ENCODE measurements at regions not wholly inside any gene's neighbourhood (a gene's known extent, or its start where the extent isn't known, plus 50 kb on each side); places are given as distances from the start of the nearest gene placed in this dataset.
"Not testable (repeated sequence)": the region's sequence is repeated elsewhere in the genome, so short reads cannot be mapped to it uniquely, and the experiment has no call there.

GRCh38 chr5:96292582-96293247 lies 140.3 kb downstream of the PCSK1 start:
- DNase-seq (no peak), ATAC-seq (ENCODE audit: poor library complexity) (no peak)
- Histone ChIP-seq H3K9me3 (ENCODE audit: control insufficient read depth in 1 of 2, insufficient read depth in 1 of 2, low read length in 2 of 2) (no peaks in the 10 kb centered on the region), H3K27ac (ENCODE audit: low read depth in 1 of 2, low read length in 2 of 2) (no peak overlapping the region), H3K4me3 (ENCODE audit: low read length) (no peak overlapping the region), H3K27me3 (ENCODE audit: control insufficient read depth in 1 of 2, insufficient read depth in 2 of 2, low read length in 2 of 2) (no peaks in the 10 kb centered on the region), H3K36me3 (ENCODE audit: insufficient read depth, low read length) (no peaks in the 10 kb centered on the region), H3K4me1 (ENCODE audit: insufficient read depth, low read length) (no peaks in the 10 kb centered on the region)
- H3K4me3 Mint-ChIP-seq, result no peak overlapping the region
- H3K9me3 Mint-ChIP-seq, result peaks cover 4% of the 10 kb centered on the region
- ChIA-PET CTCF (no interaction called here), POLR2A (no interaction called here)
- H3K36me3 Mint-ChIP-seq (ENCODE audit: low read depth), result no peaks in the 10 kb centered on the region
- H3K27ac Mint-ChIP-seq, result no peak overlapping the region
- H3K4me1 Mint-ChIP-seq (ENCODE audit: low read depth), result no peaks in the 10 kb centered on the region
- peaks cover 23% of the 10 kb centered on the region for H3K27me3 Mint-ChIP-seq
- intact Hi-C loops (cut with DNase I, micrococcal nuclease), result no loop called here
- no peak for TF ChIP-seq CTCF (IDR thresholded peaks at IDR 0.05)

DNA sequence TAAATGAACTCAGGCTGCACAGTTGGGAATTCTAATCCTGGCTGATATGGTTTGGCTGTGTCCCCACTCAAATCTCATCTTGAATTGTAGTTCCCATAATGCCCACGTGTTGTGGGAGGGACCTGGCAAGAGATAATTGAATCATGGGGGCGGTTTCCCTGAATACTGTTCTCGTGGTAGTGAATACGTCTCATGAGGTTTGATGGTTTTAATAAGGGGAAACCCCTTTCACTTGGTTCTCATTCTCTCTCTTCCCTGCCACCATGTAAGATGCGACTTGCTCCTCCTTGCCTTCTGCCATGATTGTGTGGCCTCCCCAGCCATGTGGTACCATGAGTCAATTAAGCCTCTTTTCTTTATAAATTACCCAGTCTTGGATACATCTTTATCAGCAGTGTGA lies 143.8 kb downstream of the PCSK1 start:
- H3K4me1 ChIP-seq (ENCODE audit: insufficient read depth, low read length); CTCF ChIA-PET; DNase-seq; H3K4me3 ChIP-seq (ENCODE audit: low read length); H3K4me3 Mint-ChIP-seq; H3K9me3 ChIP-seq (ENCODE audit: control insufficient read depth in 1 of 2, insufficient read depth in 1 of 2, low read length in 2 of 2); H3K36me3 ChIP-seq (ENCODE audit: insufficient read depth, low read length); H3K9me3 Mint-ChIP-seq; H3K27me3 ChIP-seq (ENCODE audit: control insufficient read depth in 1 of 2, insufficient read depth in 2 of 2, low read length in 2 of 2); H3K4me1 Mint-ChIP-seq (ENCODE audit: low read depth); H3K36me3 Mint-ChIP-seq (ENCODE audit: low read depth); intact Hi-C loops (cut with DNase I, micrococcal nuclease); H3K27ac ChIP-seq (ENCODE audit: low read depth in 1 of 2, low read length in 2 of 2); ATAC-seq (ENCODE audit: poor library complexity); H3K27ac Mint-ChIP-seq; POLR2A ChIA-PET: not testable (repeated sequence)
- H3K27me3 Mint-ChIP-seq, result peaks cover 40% of the 10 kb centered on the region

DNA sequence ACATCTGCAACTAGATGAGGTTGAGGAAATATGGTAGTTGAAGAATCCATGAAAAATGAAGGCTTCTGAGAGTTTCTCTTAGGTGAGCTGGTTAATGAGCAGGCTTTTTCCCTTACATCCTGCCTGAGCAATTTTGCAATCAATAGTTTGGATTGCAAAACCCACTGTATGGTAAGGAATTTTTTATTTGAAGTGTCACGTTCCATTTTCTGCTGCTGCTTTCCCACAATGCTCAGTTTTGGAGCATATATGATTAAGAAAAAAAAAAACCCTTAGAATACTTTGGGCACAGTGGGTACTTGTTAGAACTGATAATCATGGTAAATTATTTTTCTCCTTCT lies 144.2 kb downstream of the PCSK1 start:
- POLR2A ChIA-PET, result no interaction called here
- no peak overlapping the region for H3K27ac ChIP-seq (ENCODE audit: low read depth in 1 of 2, low read length in 2 of 2)
- DNase-seq, result no peak
- H3K27me3 ChIP-seq (ENCODE audit: control insufficient read depth in 1 of 2, insufficient read depth in 2 of 2, low read length in 2 of 2), result no peaks in the 10 kb centered on the region
- no peaks in the 10 kb centered on the region for H3K36me3 ChIP-seq (ENCODE audit: insufficient read depth, low read length)
- no peaks in the 10 kb centered on the region for H3K4me1 Mint-ChIP-seq (ENCODE audit: low read depth)
- CTCF ChIA-PET, result no interaction called here
- H3K36me3 Mint-ChIP-seq (ENCODE audit: low read depth), result no peaks in the 10 kb centered on the region
- no peak overlapping the region for H3K4me3 ChIP-seq (ENCODE audit: low read length)
- no peaks in the 10 kb centered on the region for H3K4me1 ChIP-seq (ENCODE audit: insufficient read depth, low read length)
- H3K9me3 ChIP-seq (ENCODE audit: control insufficient read depth in 1 of 2, insufficient read depth in 1 of 2, low read length in 2 of 2), result no peaks in the 10 kb centered on the region
- peaks cover 44% of the 10 kb centered on the region for H3K27me3 Mint-ChIP-seq
- ATAC-seq (ENCODE audit: poor library complexity), result no peak
- peaks cover 4% of the 10 kb centered on the region for H3K9me3 Mint-ChIP-seq
- TF ChIP-seq CTCF (IDR thresholded peaks at IDR 0.05), result no peak
- no peak overlapping the region for H3K27ac Mint-ChIP-seq
- intact Hi-C loops (cut with DNase I, micrococcal nuclease), result no loop called here
- H3K4me3 Mint-ChIP-seq, result no peak overlapping the region

DNA sequence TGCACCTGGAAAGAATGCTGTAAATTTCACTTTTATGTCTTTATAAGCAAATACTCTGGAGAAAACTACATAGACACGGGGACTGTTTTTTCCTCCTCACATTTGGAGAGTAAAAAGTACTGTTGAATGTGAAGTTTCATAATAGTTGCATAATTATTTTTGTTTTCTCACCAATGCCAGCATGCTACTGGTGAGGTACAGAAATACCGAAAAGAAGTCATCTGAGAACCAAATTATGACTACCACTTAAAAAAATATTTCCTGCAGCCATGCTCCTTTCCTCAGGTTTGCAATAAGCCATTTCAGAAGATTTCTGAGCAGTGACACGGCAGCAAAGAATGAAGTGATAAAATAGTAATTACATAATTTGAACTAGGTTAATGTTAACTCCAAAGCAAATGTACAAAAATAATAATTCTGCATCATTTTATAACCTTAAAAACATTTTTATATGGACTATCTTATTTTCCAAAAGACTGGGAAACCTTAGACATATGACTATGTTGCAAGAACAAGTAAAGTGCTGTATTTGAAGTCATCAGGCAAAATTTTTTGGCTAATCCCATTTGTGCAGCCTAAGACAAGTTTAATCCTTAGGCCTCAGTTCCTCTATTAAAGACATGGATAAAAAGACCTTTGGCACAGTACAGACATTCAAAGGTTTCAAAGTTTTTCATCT lies 144.7 kb downstream of the PCSK1 start:
- no peak overlapping the region for H3K4me3 ChIP-seq (ENCODE audit: low read length)
- no peak overlapping the region for H3K4me3 Mint-ChIP-seq
- H3K36me3 ChIP-seq (ENCODE audit: insufficient read depth, low read length), result no peaks in the 10 kb centered on the region
- H3K27ac ChIP-seq (ENCODE audit: low read depth in 1 of 2, low read length in 2 of 2), result no peak overlapping the region
- peaks cover 4% of the 10 kb centered on the region for H3K9me3 Mint-ChIP-seq
- intact Hi-C loops (cut with DNase I, micrococcal nuclease), result no loop called here
- ChIA-PET CTCF (no interaction called here), POLR2A (no interaction called here)
- no peaks in the 10 kb centered on the region for H3K4me1 ChIP-seq (ENCODE audit: insufficient read depth, low read length)
- TF ChIP-seq CTCF (IDR thresholded peaks at IDR 0.05), result no peak
- H3K4me1 Mint-ChIP-seq (ENCODE audit: low read depth), result no peaks in the 10 kb centered on the region
- peaks cover 47% of the 10 kb centered on the region for H3K27me3 Mint-ChIP-seq
- no peaks in the 10 kb centered on the region for H3K36me3 Mint-ChIP-seq (ENCODE audit: low read depth)
- H3K27ac Mint-ChIP-seq, result no peak overlapping the region
- ATAC-seq (ENCODE audit: poor library complexity) (no peak), DNase-seq (no peak)
- H3K27me3 ChIP-seq (ENCODE audit: control insufficient read depth in 1 of 2, insufficient read depth in 2 of 2, low read length in 2 of 2), result no peaks in the 10 kb centered on the region
- no peaks in the 10 kb centered on the region for H3K9me3 ChIP-seq (ENCODE audit: control insufficient read depth in 1 of 2, insufficient read depth in 1 of 2, low read length in 2 of 2)

All from CD4-positive, alpha-beta T cell (primary cell).